GM12873 (cell line): ENCODE measurements at regions not wholly inside any gene's neighbourhood (a gene's known extent, or its start where the extent isn't known, plus 50 kb on each side); places are given as distances from the start of the nearest gene placed in this dataset.

ENCODE experiments used
- CTCF ChIP-seq: IDR thresholded peaks from 2 replicates; pipeline ENCODE4 v1.5.1; 2012; ENCODE audit warnings: low read depth, mild to moderate bottlenecking, moderate library complexity, low read length, control low read depth; ENCODE audit not compliant: insufficient read depth; ENCODE audit errors: missing control alignments

GRCh38 chr14:40762177-40762576, 844.5 kb upstream of the LRFN5 start:
- TF ChIP-seq CTCF = no peak

GRCh38 chr14:40760704-40761103, 846.0 kb upstream of the LRFN5 start:
- TF ChIP-seq CTCF = no peak

GRCh38 chr14:40758076-40758475, 848.6 kb upstream of the LRFN5 start:
- no peak for TF ChIP-seq CTCF

- no peak for TF ChIP-seq CTCF
Measured at GRCh38 chr14:40757376-40757950, 849.2 kb upstream of the LRFN5 start.

GRCh38 chr14:40733206-40733605, 873.5 kb upstream of the LRFN5 start:
- no peak for TF ChIP-seq CTCF

GRCh38 chr14:40727107-40727506, 879.6 kb upstream of the LRFN5 start:
- TF ChIP-seq CTCF = no peak

GRCh38 chr14:40713387-40713786, 893.3 kb upstream of the LRFN5 start:
- TF ChIP-seq CTCF = no peak
